ENCODE measurements at regions not wholly inside any gene's neighbourhood (a gene's known extent, or its start where the extent isn't known, plus 50 kb on each side); places are given as distances from the start of the nearest gene placed in this dataset.

- intact Hi-C loops (cut with micrococcal nuclease) = no loop called here
- POLR2A ChIA-PET = no interaction called here
- no peaks in the 10 kb centered on the region for H3K9me2 ChIP-seq (ENCODE audit: insufficient read depth)
Observed at GRCh38 chr20:17868700-17869231, 99.8 kb downstream of the SNX5 start.

More at GRCh38 chr20:17868700-17869231, 99.8 kb downstream of the SNX5 start:
- Histone ChIP-seq H2AFZ (ENCODE audit: low read depth, low read length, poor library complexity, severe bottlenecking) (no peak overlapping the region), H3K4me2 (ENCODE audit: low read length) (no peak overlapping the region), H3K27me3 (ENCODE audit: insufficient read depth, low read length) (0 out of 2 replicates have a peak, but pooled peaks cover 11% of the 10 kb centered on the region), H3K27ac (ENCODE audit: low read depth, low read length) (no peak overlapping the region), H3K9me3 (ENCODE audit: control insufficient read depth in 1 of 2, insufficient read depth in 1 of 2, low read depth in 1 of 2, low read length in 2 of 2) (no peaks in the 10 kb centered on the region), H3K36me3 (ENCODE audit: control insufficient read depth in 1 of 2, insufficient read depth in 2 of 2, low read length in 2 of 2) (no peaks in the 10 kb centered on the region), H3K79me2 (ENCODE audit: insufficient read depth, low read length) (no peaks in the 10 kb centered on the region), H4K20me1 (ENCODE audit: insufficient read depth) (no peaks in the 10 kb centered on the region), H3K4me1 (ENCODE audit: control insufficient read depth in 1 of 2, insufficient read depth in 2 of 2, low read length in 2 of 2) (peaks cover 7 to 12% of the 10 kb centered on the region in 2 experiments), H3K9ac (ENCODE audit: low read length) (no peak overlapping the region), H3K4me3 (replicated peaks in 1 of 2; ENCODE audit: low read depth in 1 of 2, low read length in 2 of 2) (no peak overlapping the region)
- ATAC-seq (no peak), DNase-seq (ENCODE audit: low read depth, low spot score) (no peak)
- BruUV-seq (replicated peaks) = no TSS peak
- TF ChIP-seq ZBTB33 (IDR thresholded peaks at IDR 0.05; ENCODE audit: extremely low read depth, insufficient replicate concordance, low read length) (no peak), POLR2AphosphoS5 (IDR thresholded peaks at IDR 0.05; ENCODE audit: low read depth, low read length) (no peak), EZH2phosphoT487 (IDR thresholded peaks at IDR 0.05; ENCODE audit: borderline replicate concordance) (no peak), SP1 (IDR thresholded peaks at IDR 0.05; ENCODE audit: low read depth) (no peak), POLR2A (IDR thresholded peaks at IDR 0.05; ENCODE audit: borderline replicate concordance, extremely low read depth, insufficient read depth, insufficient read length) (no peak), EZH2 (IDR thresholded peaks at IDR 0.05) (no peak), CTCF (IDR thresholded peaks at IDR 0.05 in 2 of 3, conservative IDR thresholded peaks at IDR 0.05 in 1 of 3; ENCODE audit: borderline replicate concordance in 1 of 3, insufficient read depth in 1 of 3, low read depth in 2 of 3, low read length in 2 of 3) (no peak), YY1 (IDR thresholded peaks at IDR 0.05; ENCODE audit: extremely low read depth, insufficient replicate concordance, low read depth, low read length) (no peak), ELF1 (IDR thresholded peaks at IDR 0.05; ENCODE audit: borderline replicate concordance, low read depth) (no peak), SRF (IDR thresholded peaks at IDR 0.05; ENCODE audit: low read depth) (no peak), REST (IDR thresholded peaks at IDR 0.05; ENCODE audit: low read depth) (no peak), ZNF274 (IDR thresholded peaks at IDR 0.05; ENCODE audit: low read depth, low read length) (no peak)
- RAD21 ChIA-PET (ENCODE audit: low non-redundant PET in 1 of 2, low total read pairs in 2 of 2, uncharacterized antibody in 2 of 2, unreplicated experiment in 2 of 2) = no interaction called here
- CTCF ChIA-PET = interaction anchor here (0.6 to 1.1 kb wide), 2 partner anchors 186 to 187 kb away, joined by 4 to 5 read pairs; no protein-coding TSS in a partner anchor

Measured in HCT116 (cell line).